ENCODE measurements at regions not wholly inside any gene's neighbourhood (a gene's known extent, or its start where the extent isn't known, plus 50 kb on each side); places are given as distances from the start of the nearest gene placed in this dataset.
A peak's percentile ranks its signal among the peaks of the same experiment; 100 is the strongest.

DNA sequence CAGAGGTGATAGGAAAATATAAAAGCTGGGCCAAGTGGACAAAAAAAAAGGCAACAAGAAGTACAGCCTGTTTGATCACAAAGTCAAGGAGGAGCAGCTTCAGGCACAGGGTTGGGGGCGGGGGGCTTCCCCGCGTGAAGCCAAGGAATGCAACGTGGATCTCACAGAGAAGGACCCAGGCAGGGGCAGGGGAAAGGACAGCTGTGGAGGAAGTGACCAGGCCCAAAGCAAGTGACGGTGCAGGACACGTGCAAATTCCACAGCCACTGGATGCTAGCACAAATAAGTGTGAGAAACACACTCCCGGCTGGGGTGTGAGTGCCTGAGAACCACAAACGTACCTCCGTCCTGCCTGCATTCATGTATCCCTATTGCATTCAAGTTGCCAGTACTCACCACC, 77.7 kb upstream of the DSCAM start:
- Histone ChIP-seq H3K9ac (ENCODE audit: low read length) (no peak overlapping the region), H3K4me1 (ENCODE audit: control insufficient read depth, insufficient read depth, low read depth, low read length) (no peaks in the 10 kb centered on the region), H3K27ac (ENCODE audit: low read length, poor library complexity, severe bottlenecking) (no peak overlapping the region), H2AFZ (ENCODE audit: low read depth, low read length) (no peak overlapping the region), H2AK5ac (ENCODE audit: low read length, severe bottlenecking) (no peak overlapping the region), H2BK15ac (ENCODE audit: low read depth, poor library complexity, severe bottlenecking) (no peak overlapping the region), H2BK12ac (ENCODE audit: low read length in 2 of 2) (no peak overlapping the region), H3K4me2 (ENCODE audit: low read length, poor library complexity, severe bottlenecking) (no peak overlapping the region), H3K4ac (ENCODE audit: low read depth in 1 of 2, low read length in 2 of 2) (no peak overlapping the region), H3K9me3 (ENCODE audit: control insufficient read depth, low read length) (peaks cover 25% of the 10 kb centered on the region), H3K36me3 (ENCODE audit: control insufficient read depth in 1 of 2, insufficient read depth in 2 of 2, low read depth in 1 of 2, low read length in 2 of 2) (no peaks in the 10 kb centered on the region), H3K4me3 (ENCODE audit: insufficient read depth in 1 of 2, low read depth in 1 of 2, low read length in 2 of 2) (no peak overlapping the region), H3K14ac (ENCODE audit: low read length in 2 of 2) (no peak overlapping the region), H3K18ac (ENCODE audit: low read depth in 1 of 2, low read length in 2 of 2) (no peak overlapping the region), H4K8ac (ENCODE audit: low read length) (peak overlapping the region; percentile 42), H2BK120ac (ENCODE audit: low read depth, low read length) (no peak overlapping the region), H4K91ac (ENCODE audit: low read length) (no peak overlapping the region), H3K23ac (ENCODE audit: low read length in 2 of 2) (no peak overlapping the region), H3K79me1 (replicated peaks; ENCODE audit: low read length, poor library complexity, severe bottlenecking) (no peaks in the 10 kb centered on the region), H3K27me3 (ENCODE audit: control insufficient read depth in 1 of 2, insufficient read depth in 1 of 2, low read length in 2 of 2) (no peaks in the 10 kb centered on the region), H2BK5ac (ENCODE audit: low read depth, low read length, poor library complexity, severe bottlenecking) (no peak overlapping the region)
- WGBS, result 71% methylated on average over 9 of the region's 9 CpGs
- DNase-seq, result no peak

GRCh38 chr21:40926238-40926637, 79.3 kb upstream of the DSCAM start:
- Histone ChIP-seq H2AK5ac (ENCODE audit: low read length, severe bottlenecking) (no peak overlapping the region), H2BK5ac (ENCODE audit: low read depth, low read length, poor library complexity, severe bottlenecking) (no peak overlapping the region), H3K18ac (ENCODE audit: low read depth in 1 of 2, low read length in 2 of 2) (no peak overlapping the region), H2BK15ac (ENCODE audit: low read depth, poor library complexity, severe bottlenecking) (no peak overlapping the region), H3K9me3 (ENCODE audit: control insufficient read depth, low read length) (peaks cover 39% of the 10 kb centered on the region), H3K23ac (ENCODE audit: low read length in 2 of 2) (no peak overlapping the region), H3K79me1 (replicated peaks; ENCODE audit: low read length, poor library complexity, severe bottlenecking) (no peaks in the 10 kb centered on the region), H3K27me3 (ENCODE audit: control insufficient read depth in 1 of 2, insufficient read depth in 1 of 2, low read length in 2 of 2) (no peaks in the 10 kb centered on the region), H3K4me3 (ENCODE audit: insufficient read depth in 1 of 2, low read depth in 1 of 2, low read length in 2 of 2) (no peak overlapping the region), H2BK12ac (ENCODE audit: low read length in 2 of 2) (no peak overlapping the region), H2BK120ac (ENCODE audit: low read depth, low read length) (no peak overlapping the region), H3K4me1 (ENCODE audit: control insufficient read depth, insufficient read depth, low read depth, low read length) (no peaks in the 10 kb centered on the region), H4K91ac (ENCODE audit: low read length) (no peak overlapping the region), H3K27ac (ENCODE audit: low read length, poor library complexity, severe bottlenecking) (no peak overlapping the region), H3K36me3 (ENCODE audit: control insufficient read depth in 1 of 2, insufficient read depth in 2 of 2, low read depth in 1 of 2, low read length in 2 of 2) (no peaks in the 10 kb centered on the region), H3K4ac (ENCODE audit: low read depth in 1 of 2, low read length in 2 of 2) (no peak overlapping the region), H2AFZ (ENCODE audit: low read depth, low read length) (no peak overlapping the region), H3K4me2 (ENCODE audit: low read length, poor library complexity, severe bottlenecking) (no peak overlapping the region), H3K14ac (ENCODE audit: low read length in 2 of 2) (no peak overlapping the region), H3K9ac (ENCODE audit: low read length) (no peak overlapping the region), H4K8ac (ENCODE audit: low read length) (no peak overlapping the region)
- no peak for DNase-seq

- H3K18ac ChIP-seq (ENCODE audit: low read depth in 1 of 2, low read length in 2 of 2), result no peak overlapping the region
- no peaks in the 10 kb centered on the region for H3K79me1 ChIP-seq (replicated peaks; ENCODE audit: low read length, poor library complexity, severe bottlenecking)
- no peak overlapping the region for H4K8ac ChIP-seq (ENCODE audit: low read length)
- no peaks in the 10 kb centered on the region for H3K4me1 ChIP-seq (ENCODE audit: control insufficient read depth, insufficient read depth, low read depth, low read length)
- H2BK5ac ChIP-seq (ENCODE audit: low read depth, low read length, poor library complexity, severe bottlenecking), result no peak overlapping the region
- no peak for DNase-seq
- no peaks in the 10 kb centered on the region for H3K36me3 ChIP-seq (ENCODE audit: control insufficient read depth in 1 of 2, insufficient read depth in 2 of 2, low read depth in 1 of 2, low read length in 2 of 2)
- no peak overlapping the region for H3K27ac ChIP-seq (ENCODE audit: low read length, poor library complexity, severe bottlenecking)
- H3K9me3 ChIP-seq (ENCODE audit: control insufficient read depth, low read length), result peaks cover 45% of the 10 kb centered on the region
- no peak overlapping the region for H3K4ac ChIP-seq (ENCODE audit: low read depth in 1 of 2, low read length in 2 of 2)
- no peak overlapping the region for H3K4me3 ChIP-seq (ENCODE audit: insufficient read depth in 1 of 2, low read depth in 1 of 2, low read length in 2 of 2)
- 83% methylated on average over 2 of the region's 2 CpGs for WGBS
- H3K9ac ChIP-seq (ENCODE audit: low read length), result no peak overlapping the region
- no peaks in the 10 kb centered on the region for H3K27me3 ChIP-seq (ENCODE audit: control insufficient read depth in 1 of 2, insufficient read depth in 1 of 2, low read length in 2 of 2)
- H2BK120ac ChIP-seq (ENCODE audit: low read depth, low read length), result no peak overlapping the region
- no peak overlapping the region for H2AFZ ChIP-seq (ENCODE audit: low read depth, low read length)
- no peak overlapping the region for H2AK5ac ChIP-seq (ENCODE audit: low read length, severe bottlenecking)
- no peak overlapping the region for H3K4me2 ChIP-seq (ENCODE audit: low read length, poor library complexity, severe bottlenecking)
- no peak overlapping the region for H3K14ac ChIP-seq (ENCODE audit: low read length in 2 of 2)
- H2BK15ac ChIP-seq (ENCODE audit: low read depth, poor library complexity, severe bottlenecking), result no peak overlapping the region
- no peak overlapping the region for H2BK12ac ChIP-seq (ENCODE audit: low read length in 2 of 2)
- H3K23ac ChIP-seq (ENCODE audit: low read length in 2 of 2), result no peak overlapping the region
- H4K91ac ChIP-seq (ENCODE audit: low read length), result no peak overlapping the region
These were observed 82.9 kb upstream of the DSCAM start for GRCh38 chr21:40929833-40930232.

DNA sequence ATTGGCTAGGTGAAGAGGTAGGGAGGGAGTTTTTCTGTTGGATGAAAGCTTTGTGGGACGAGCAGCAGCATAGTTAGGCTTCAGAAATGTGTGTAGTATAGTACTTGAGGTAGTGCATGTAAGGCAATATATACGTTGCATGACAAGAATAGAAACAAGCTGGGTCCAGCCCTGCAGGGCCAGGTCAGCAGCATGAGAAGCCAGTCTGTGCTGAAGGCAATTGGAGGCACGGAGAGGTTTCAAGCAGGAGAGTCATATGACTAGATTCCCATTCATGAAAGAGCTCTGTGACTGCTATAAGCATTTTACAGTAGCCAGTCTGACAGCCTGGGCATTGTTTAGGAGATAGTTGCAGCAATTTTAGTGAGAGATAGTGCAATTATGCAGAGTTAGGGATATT, 84.2 kb upstream of the DSCAM start:
- no peak overlapping the region for H3K27ac ChIP-seq (ENCODE audit: low read length, poor library complexity, severe bottlenecking)
- H2BK12ac ChIP-seq (ENCODE audit: low read length in 2 of 2), result no peak overlapping the region
- H3K36me3 ChIP-seq (ENCODE audit: control insufficient read depth in 1 of 2, insufficient read depth in 2 of 2, low read depth in 1 of 2, low read length in 2 of 2), result no peaks in the 10 kb centered on the region
- H3K18ac ChIP-seq (ENCODE audit: low read depth in 1 of 2, low read length in 2 of 2), result no peak overlapping the region
- no peak overlapping the region for H3K14ac ChIP-seq (ENCODE audit: low read length in 2 of 2)
- H3K4ac ChIP-seq (ENCODE audit: low read depth in 1 of 2, low read length in 2 of 2), result no peak overlapping the region
- peaks cover 44% of the 10 kb centered on the region for H3K9me3 ChIP-seq (ENCODE audit: control insufficient read depth, low read length)
- H3K4me3 ChIP-seq (ENCODE audit: insufficient read depth in 1 of 2, low read depth in 1 of 2, low read length in 2 of 2), result no peak overlapping the region
- no peak overlapping the region for H2AFZ ChIP-seq (ENCODE audit: low read depth, low read length)
- DNase-seq, result no peak
- H3K79me1 ChIP-seq (replicated peaks; ENCODE audit: low read length, poor library complexity, severe bottlenecking), result no peaks in the 10 kb centered on the region
- no peak overlapping the region for H2BK15ac ChIP-seq (ENCODE audit: low read depth, poor library complexity, severe bottlenecking)
- no peak overlapping the region for H2BK120ac ChIP-seq (ENCODE audit: low read depth, low read length)
- H3K27me3 ChIP-seq (ENCODE audit: control insufficient read depth in 1 of 2, insufficient read depth in 1 of 2, low read length in 2 of 2), result no peaks in the 10 kb centered on the region
- no peak overlapping the region for H2AK5ac ChIP-seq (ENCODE audit: low read length, severe bottlenecking)
- no peak overlapping the region for H4K8ac ChIP-seq (ENCODE audit: low read length)
- 38% methylated on average over 3 of the region's 3 CpGs for WGBS
- H3K9ac ChIP-seq (ENCODE audit: low read length), result no peak overlapping the region
- no peaks in the 10 kb centered on the region for H3K4me1 ChIP-seq (ENCODE audit: control insufficient read depth, insufficient read depth, low read depth, low read length)
- H4K91ac ChIP-seq (ENCODE audit: low read length), result no peak overlapping the region
- H3K4me2 ChIP-seq (ENCODE audit: low read length, poor library complexity, severe bottlenecking), result no peak overlapping the region
- no peak overlapping the region for H3K23ac ChIP-seq (ENCODE audit: low read length in 2 of 2)
- H2BK5ac ChIP-seq (ENCODE audit: low read depth, low read length, poor library complexity, severe bottlenecking), result no peak overlapping the region

Measured in mesenchymal stem cell (in vitro differentiated cells and primary cell).